ENCODE measurements at regions not wholly inside any gene's neighbourhood (a gene's known extent, or its start where the extent isn't known, plus 50 kb on each side); places are given as distances from the start of the nearest gene placed in this dataset.

GRCh38 chr2:44881856-44882255 lies 59.6 kb upstream of the SIX3 start:
- TF ChIP-seq EZH2 (conservative IDR thresholded peaks at IDR 0.05; ENCODE audit: low read depth, low read length) (no peak), EP300 (IDR thresholded peaks at IDR 0.05; ENCODE audit: low read depth in 2 of 2, low read length in 2 of 2) (no peak), EP300 (CRISPR knock-in tag; IDR thresholded peaks at IDR 0.05; ENCODE audit: borderline replicate concordance) (no peak), FOXK2 (IDR thresholded peaks at IDR 0.05) (no peak)
- TF ChIP-seq, protein P1, sequence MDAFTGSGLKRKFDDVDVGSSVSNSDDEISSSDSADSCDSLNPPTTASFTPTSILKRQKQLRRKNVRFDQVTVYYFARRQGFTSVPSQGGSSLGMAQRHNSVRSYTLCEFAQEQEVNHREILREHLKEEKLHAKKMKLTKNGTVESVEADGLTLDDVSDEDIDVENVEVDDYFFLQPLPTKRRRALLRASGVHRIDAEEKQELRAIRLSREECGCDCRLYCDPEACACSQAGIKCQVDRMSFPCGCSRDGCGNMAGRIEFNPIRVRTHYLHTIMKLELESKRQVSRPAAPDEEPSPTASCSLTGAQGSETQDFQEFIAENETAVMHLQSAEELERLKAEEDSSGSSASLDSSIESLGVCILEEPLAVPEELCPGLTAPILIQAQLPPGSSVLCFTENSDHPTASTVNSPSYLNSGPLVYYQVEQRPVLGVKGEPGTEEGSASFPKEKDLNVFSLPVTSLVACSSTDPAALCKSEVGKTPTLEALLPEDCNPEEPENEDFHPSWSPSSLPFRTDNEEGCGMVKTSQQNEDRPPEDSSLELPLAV (CRISPR knock-in tag; conservative IDR thresholded peaks at IDR 0.05; ENCODE audit: low read depth): no peak
